HG02885 (cell line): ENCODE measurements at regions not wholly inside any gene's neighbourhood (a gene's known extent, or its start where the extent isn't known, plus 50 kb on each side); places are given as distances from the start of the nearest gene placed in this dataset.
A peak's percentile ranks its signal among the peaks of the same experiment; 100 is the strongest.
"Not testable (repeated sequence)": the region's sequence is repeated elsewhere in the genome, so short reads cannot be mapped to it uniquely, and the experiment has no call there.

Source experiments
- ATAC-seq: cut with Tn5 transposase; IDR thresholded peaks from one replicate; pipeline ENCODE4 v1.9.1; 2021; ENCODE audit warnings: mild to moderate bottlenecking; ENCODE audit not compliant: unreplicated experiment, poor library complexity

- peak; percentile 78 for ATAC-seq
These were observed 100.6 kb upstream of the PRSS16 start for GRCh38 chr6:27146706-27147505.

GRCh38 chr6:27148404-27148795 is 99.1 kb upstream of the PRSS16 start:
- no peak for ATAC-seq

GRCh38 chr6:27149150-27149549 is 98.4 kb upstream of the PRSS16 start:
- no peak for ATAC-seq

- ATAC-seq: no peak
These were observed 92.8 kb upstream of the PRSS16 start for GRCh38 chr6:27154696-27155095.

GRCh38 chr6:27156874-27157458 is 90.5 kb upstream of the PRSS16 start:
- no peak for ATAC-seq

GRCh38 chr6:27157459-27158315 is 89.8 kb upstream of the PRSS16 start:
- peak; percentile 71 for ATAC-seq

GRCh38 chr6:27158316-27158643 is 89.2 kb upstream of the PRSS16 start:
- ATAC-seq: no peak

GRCh38 chr6:27159725-27160124 is 87.8 kb upstream of the PRSS16 start:
- ATAC-seq: no peak

- no peak for ATAC-seq
These were observed 86.4 kb upstream of the PRSS16 start for GRCh38 chr6:27161115-27161514.

- no peak for ATAC-seq
These were observed 85.9 kb upstream of the PRSS16 start for GRCh38 chr6:27161603-27161945.

- no peak for ATAC-seq
These were observed 85.4 kb upstream of the PRSS16 start for GRCh38 chr6:27161946-27162603.

GRCh38 chr6:27163834-27164233 is 83.7 kb upstream of the PRSS16 start:
- no peak for ATAC-seq

- no peak for ATAC-seq
These were observed 79.4 kb upstream of the PRSS16 start for GRCh38 chr6:27168108-27168507.

- no peak for ATAC-seq
These were observed 78.7 kb upstream of the PRSS16 start for GRCh38 chr6:27168586-27169443.

- not testable (repeated sequence) for ATAC-seq
These were observed 74.8 kb upstream of the PRSS16 start for GRCh38 chr6:27172524-27173231.

GRCh38 chr6:27173232-27173601 is 74.3 kb upstream of the PRSS16 start:
- ATAC-seq: not testable (repeated sequence)

GRCh38 chr6:27174958-27175357 is 72.5 kb upstream of the PRSS16 start:
- ATAC-seq: no peak

GRCh38 chr6:27176096-27176495 is 71.4 kb upstream of the PRSS16 start:
- no peak for ATAC-seq
